IPS-20b (cell line): ENCODE measurements at regions not wholly inside any gene's neighbourhood (a gene's known extent, or its start where the extent isn't known, plus 50 kb on each side); places are given as distances from the start of the nearest gene placed in this dataset.

Experiments used
- H3K27ac ChIP-seq: one replicate; pipeline ENCODE4 v1.5.1; 2013; ENCODE audit warnings: low read length
- H3K27me3 ChIP-seq: 2 replicates; pipeline ENCODE4 v1.6.1; 2013; ENCODE audit warnings: mild to moderate bottlenecking, low read length, inconsistent platforms; ENCODE audit not compliant: insufficient read depth
- H3K36me3 ChIP-seq: 2 replicates; pipeline ENCODE4 v1.6.1; 2013; ENCODE audit warnings: low read depth, mild to moderate bottlenecking, inconsistent platforms, low read length, moderate library complexity; ENCODE audit not compliant: insufficient read depth
- H3K4me1 ChIP-seq: 2 replicates; pipeline ENCODE4 v1.6.1; 2013; ENCODE audit warnings: mild to moderate bottlenecking, control low read depth, inconsistent platforms, low read length, moderate library complexity; ENCODE audit not compliant: insufficient read depth
- H3K4me3 ChIP-seq: 2 replicates; pipeline ENCODE4 v1.5.1; 2013; ENCODE audit warnings: mild to moderate bottlenecking, low read length, inconsistent platforms
- H3K9ac ChIP-seq: 2 replicates; pipeline ENCODE4 v1.6.1; 2013; ENCODE audit warnings: low read depth, mild to moderate bottlenecking, inconsistent platforms, low read length, moderate library complexity
- H3K9me3 ChIP-seq: 2 replicates; pipeline ENCODE4 v1.6.1; 2013; ENCODE audit warnings: mild to moderate bottlenecking, low read depth, low read length, inconsistent platforms; ENCODE audit not compliant: insufficient read depth

DNA sequence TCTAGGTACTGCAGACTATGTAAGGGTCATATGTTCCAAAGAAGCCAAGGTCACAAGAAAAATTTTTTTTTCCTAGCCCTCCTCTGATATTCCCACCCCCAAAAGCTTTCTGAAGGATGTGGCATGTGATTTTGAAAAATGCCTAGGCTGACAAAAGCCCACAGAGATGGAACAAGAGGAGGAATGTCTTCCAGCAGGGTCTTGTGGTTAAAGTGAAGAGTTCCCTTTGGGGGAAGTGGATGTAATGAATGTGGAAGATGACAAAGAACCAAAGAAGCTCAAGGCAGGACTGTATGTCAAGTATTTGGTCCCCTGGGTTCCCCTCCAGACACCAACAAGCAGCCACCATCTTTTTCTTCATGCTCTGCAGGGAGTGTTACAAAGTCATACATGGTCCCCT lies 268.8 kb downstream of the BCOR start:
- H3K4me3 ChIP-seq, result no peak overlapping the region
- H3K27ac ChIP-seq, result no peak overlapping the region
- H3K9me3 ChIP-seq, result no peaks in the 10 kb centered on the region
- H3K27me3 ChIP-seq, result peaks cover 2% of the 10 kb centered on the region; the same call in 1 of the 2 replicates
- no peaks in the 10 kb centered on the region for H3K36me3 ChIP-seq
- no peaks in the 10 kb centered on the region for H3K4me1 ChIP-seq
- no peak overlapping the region for H3K9ac ChIP-seq

GRCh38 chrX:39829965-39830364 lies 267.8 kb downstream of the BCOR start:
- no peaks in the 10 kb centered on the region for H3K27me3 ChIP-seq
- H3K27ac ChIP-seq, result no peak overlapping the region
- H3K36me3 ChIP-seq, result no peaks in the 10 kb centered on the region
- no peak overlapping the region for H3K9ac ChIP-seq
- no peak overlapping the region for H3K4me3 ChIP-seq
- no peaks in the 10 kb centered on the region for H3K4me1 ChIP-seq
- H3K9me3 ChIP-seq, result no peaks in the 10 kb centered on the region

DNA sequence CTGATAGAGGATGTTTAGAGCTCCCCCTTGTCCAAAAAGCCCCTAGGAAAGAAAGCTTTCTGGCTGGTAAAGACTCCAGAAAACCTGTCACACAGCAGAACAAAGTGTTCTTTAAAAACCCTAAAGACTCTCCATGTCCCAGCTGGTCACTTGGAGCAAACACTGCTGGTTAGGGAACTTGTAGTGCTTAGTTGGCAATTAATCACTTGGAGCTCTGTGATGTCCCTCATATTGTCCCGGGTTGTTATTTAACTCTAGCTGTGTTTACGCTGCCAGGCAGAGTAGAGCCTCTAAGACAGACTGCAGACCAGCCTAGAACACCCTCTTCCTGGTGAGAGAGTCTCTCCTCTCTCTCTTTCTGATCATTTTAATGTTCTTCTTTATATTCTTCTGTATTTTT lies 267.3 kb downstream of the BCOR start:
- Histone ChIP-seq H3K4me3 (no peak overlapping the region), H3K27me3 (no peaks in the 10 kb centered on the region), H3K4me1 (no peaks in the 10 kb centered on the region), H3K9me3 (no peaks in the 10 kb centered on the region), H3K27ac (no peak overlapping the region), H3K9ac (no peak overlapping the region), H3K36me3 (no peaks in the 10 kb centered on the region)

DNA sequence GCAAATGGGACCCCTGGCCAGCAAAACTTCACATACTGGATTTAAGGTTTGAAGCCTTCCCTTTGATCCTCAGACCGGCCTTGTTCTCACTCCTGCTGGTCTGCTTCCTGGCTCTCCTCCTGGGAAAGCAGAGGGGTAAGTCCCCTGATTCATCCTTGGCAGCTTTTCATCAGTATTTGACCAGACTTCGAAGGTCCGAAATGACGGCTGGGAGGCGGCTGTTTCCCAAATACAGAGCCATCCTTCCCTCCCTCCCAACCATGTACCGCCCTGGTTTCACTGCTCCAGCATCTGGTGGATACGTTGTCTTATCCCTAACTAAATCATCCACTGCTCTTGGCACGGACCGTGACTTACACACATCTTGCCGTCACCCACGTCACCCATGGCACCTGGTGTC lies 265.5 kb downstream of the BCOR start:
- Histone ChIP-seq H3K9me3 (no peaks in the 10 kb centered on the region), H3K4me3 (no peak overlapping the region), H3K36me3 (no peaks in the 10 kb centered on the region), H3K27ac (no peak overlapping the region), H3K4me1 (no peaks in the 10 kb centered on the region), H3K9ac (no peak overlapping the region), H3K27me3 (no peaks in the 10 kb centered on the region)

DNA sequence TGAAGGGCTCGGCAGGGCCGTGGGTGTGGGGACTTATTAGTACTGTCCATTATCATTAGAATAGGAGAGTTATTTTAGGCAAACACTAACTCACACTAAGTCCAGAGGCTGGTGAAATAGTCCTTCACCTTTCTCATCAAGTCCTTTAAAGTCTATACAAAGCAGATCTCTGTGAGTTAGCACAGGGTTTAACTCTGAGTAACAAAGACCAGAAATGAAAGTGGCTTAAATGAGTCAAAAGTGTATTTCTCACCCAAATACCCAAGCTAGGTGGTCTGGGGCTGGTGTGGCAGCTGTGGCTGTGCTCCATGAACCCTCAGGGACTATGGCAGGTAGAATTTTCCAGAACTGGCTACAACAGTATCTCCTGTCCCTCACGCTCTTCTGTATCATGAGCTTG lies 263.2 kb downstream of the BCOR start:
- Histone ChIP-seq H3K4me1 (no peaks in the 10 kb centered on the region), H3K4me3 (no peak overlapping the region), H3K9me3 (no peaks in the 10 kb centered on the region), H3K27ac (no peak overlapping the region), H3K27me3 (no peaks in the 10 kb centered on the region), H3K9ac (no peak overlapping the region), H3K36me3 (no peaks in the 10 kb centered on the region)

DNA sequence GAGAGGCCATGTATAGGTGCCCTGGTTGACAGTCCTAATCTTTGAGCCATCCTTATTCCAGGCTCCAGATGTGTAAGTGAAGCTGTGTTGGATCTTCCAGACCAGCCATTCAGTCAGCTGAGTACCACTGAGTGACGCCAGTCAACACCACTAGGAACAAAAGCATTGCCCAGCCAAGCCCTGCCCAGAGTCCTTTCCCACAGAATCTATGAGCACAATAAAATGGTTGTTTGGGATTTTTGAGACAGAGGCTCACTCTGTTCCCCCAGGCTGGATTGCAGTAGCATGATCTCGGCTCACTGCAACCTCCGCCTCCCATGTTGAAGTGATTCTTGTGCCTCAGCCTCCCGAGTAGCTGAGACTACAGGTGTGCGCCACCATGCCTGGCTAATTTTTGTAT lies 262.5 kb downstream of the BCOR start:
- H3K27me3 ChIP-seq, result no peaks in the 10 kb centered on the region
- no peak overlapping the region for H3K4me3 ChIP-seq
- no peak overlapping the region for H3K27ac ChIP-seq
- no peak overlapping the region for H3K9ac ChIP-seq
- H3K36me3 ChIP-seq, result no peaks in the 10 kb centered on the region
- H3K9me3 ChIP-seq, result no peaks in the 10 kb centered on the region
- H3K4me1 ChIP-seq, result no peaks in the 10 kb centered on the region

GRCh38 chrX:39835776-39836175 lies 262.0 kb downstream of the BCOR start:
- Histone ChIP-seq H3K9ac (no peak overlapping the region), H3K9me3 (no peaks in the 10 kb centered on the region), H3K4me1 (no peaks in the 10 kb centered on the region), H3K27ac (no peak overlapping the region), H3K4me3 (no peak overlapping the region), H3K27me3 (no peaks in the 10 kb centered on the region), H3K36me3 (no peaks in the 10 kb centered on the region)

DNA sequence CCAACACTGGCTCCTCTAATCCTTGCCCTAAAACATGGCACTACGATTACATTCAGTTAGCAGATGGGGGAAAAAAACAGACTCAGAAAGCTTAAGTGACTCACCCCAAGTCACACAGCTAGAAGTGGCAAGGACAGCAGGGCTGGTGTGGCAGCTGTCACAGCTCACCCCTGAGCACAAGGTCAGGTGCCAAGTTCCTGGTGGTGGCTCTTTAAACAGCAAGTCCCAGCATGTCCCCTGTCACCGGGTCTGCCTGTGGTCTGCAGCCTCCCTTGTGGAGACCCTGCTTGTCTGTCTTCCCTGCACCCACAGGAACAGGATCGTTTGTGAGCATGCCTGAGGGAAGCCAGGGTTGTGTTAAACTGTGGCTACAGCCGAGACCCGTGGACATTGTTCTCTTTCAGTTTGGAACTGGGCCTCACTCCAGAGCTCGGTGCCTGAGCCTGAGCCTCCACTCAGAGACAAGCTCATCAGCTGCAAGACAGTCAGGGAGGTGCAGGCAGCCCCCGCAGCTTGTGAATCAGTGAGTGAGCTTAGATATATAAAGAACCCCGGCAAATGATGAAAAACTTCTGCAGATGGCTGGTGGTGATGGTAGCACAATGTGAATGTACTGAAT lies 260.8 kb downstream of the BCOR start:
- no peaks in the 10 kb centered on the region for H3K27me3 ChIP-seq
- H3K4me3 ChIP-seq, result no peak overlapping the region
- no peaks in the 10 kb centered on the region for H3K9me3 ChIP-seq
- no peaks in the 10 kb centered on the region; the same call in 1 of the 2 replicates for H3K4me1 ChIP-seq
- no peaks in the 10 kb centered on the region for H3K36me3 ChIP-seq
- no peak overlapping the region for H3K27ac ChIP-seq
- no peak overlapping the region for H3K9ac ChIP-seq

- Histone ChIP-seq H3K9ac (no peak overlapping the region), H3K36me3 (no peaks in the 10 kb centered on the region), H3K27ac (no peak overlapping the region), H3K9me3 (no peaks in the 10 kb centered on the region), H3K4me3 (no peak overlapping the region), H3K4me1 (no peaks in the 10 kb centered on the region; the same call in 1 of the 2 replicates), H3K27me3 (no peaks in the 10 kb centered on the region)
Observed at GRCh38 chrX:39837688-39838087, 260.1 kb downstream of the BCOR start.

- Histone ChIP-seq H3K4me3 (no peak overlapping the region), H3K36me3 (no peaks in the 10 kb centered on the region), H3K27me3 (no peaks in the 10 kb centered on the region), H3K4me1 (no peaks in the 10 kb centered on the region; the same call in 1 of the 2 replicates), H3K9me3 (no peaks in the 10 kb centered on the region), H3K27ac (no peak overlapping the region), H3K9ac (no peak overlapping the region)
Observed at GRCh38 chrX:39839371-39839770, 258.4 kb downstream of the BCOR start.

GRCh38 chrX:39840133-39840532 lies 257.6 kb downstream of the BCOR start:
- Histone ChIP-seq H3K27me3 (no peaks in the 10 kb centered on the region), H3K4me3 (no peak overlapping the region), H3K9me3 (no peaks in the 10 kb centered on the region), H3K4me1 (no peaks in the 10 kb centered on the region; the same call in 1 of the 2 replicates), H3K27ac (no peak overlapping the region), H3K9ac (no peak overlapping the region), H3K36me3 (no peaks in the 10 kb centered on the region)

- H3K9me3 ChIP-seq, result no peaks in the 10 kb centered on the region
- H3K4me3 ChIP-seq, result no peak overlapping the region
- no peak overlapping the region for H3K27ac ChIP-seq
- H3K9ac ChIP-seq, result no peak overlapping the region
- no peaks in the 10 kb centered on the region for H3K27me3 ChIP-seq
- no peaks in the 10 kb centered on the region; the same call in 1 of the 2 replicates for H3K4me1 ChIP-seq
- H3K36me3 ChIP-seq, result no peaks in the 10 kb centered on the region
Observed at GRCh38 chrX:39840581-39841093, 257.1 kb downstream of the BCOR start.
